Endothelial cell of umbilical vein (primary cell): ENCODE measurements at regions not wholly inside any gene's neighbourhood (a gene's known extent, or its start where the extent isn't known, plus 50 kb on each side); places are given as distances from the start of the nearest gene placed in this dataset.

Experiments used
- BruUV-seq: library from RNA; stranded (reverse); fragments of 400-500 nt; replicated peaks from 2 replicates; lab custom pipeline; 2021; lab: Mats Ljungman, UMichigan
- CTCF ChIA-PET: fragments of 300-600, 350-600 bp; sonication (Branson Sonifier 250); formaldehyde crosslinking; loops from one replicate; lab custom pipeline; 2021; ENCODE audit warnings: antibody characterized with exemption, inconsistent platforms; lab: Charles Lee
- POLR2A ChIA-PET: fragments of 300-600, 350-600 bp; sonication (Branson Sonifier 250); formaldehyde crosslinking; loops from one replicate; lab custom pipeline; 2021; ENCODE audit warnings: antibody characterized with exemption, inconsistent platforms; lab: Charles Lee
- DNase-seq: peaks from one replicate; pipeline ENCODE4 v3.0.0-alpha.2; 2011; ENCODE audit warnings: low read depth, low spot score
- FAIRE-seq: peaks from 2 replicates; lab custom pipeline; 2011; peaks lifted over from hg19 to GRCh38; lab: Jason Lieb, UNC
- H2AFZ ChIP-seq: 2 replicates; pipeline ENCODE4 v1.6.0; 2012; ENCODE audit warnings: low read depth, low read length, control low read depth, inconsistent platforms
- H3K27ac ChIP-seq: 2 replicates; pipeline ENCODE4 v1.5.1; 2011; ENCODE audit warnings: low read depth, mild to moderate bottlenecking, control low read depth, low read length, moderate library complexity; ENCODE audit not compliant: insufficient read depth
- H3K27me3 ChIP-seq, 2 experiments: 2 replicates each; pipeline versions ENCODE4 v1.6.0 to v1.6.1; 2011; ENCODE audit warnings: low read length in 2 of 2, mixed read lengths in 1 of 2; ENCODE audit not compliant: control insufficient read depth in 2 of 2, insufficient read depth in 2 of 2
- H3K36me3 ChIP-seq, 2 experiments: 2 replicates in 1 of 2; 3 replicates in 1 of 2; pipeline ENCODE4 v1.5.1; 2011; ENCODE audit warnings: low read length in 2 of 2, mild to moderate bottlenecking in 1 of 2, moderate library complexity in 1 of 2; ENCODE audit not compliant: control insufficient read depth in 2 of 2, insufficient read depth in 2 of 2; ENCODE audit errors: extremely low read depth in 1 of 2
- H3K4me1 ChIP-seq: 3 replicates; pipeline ENCODE4 v1.5.1; 2011; ENCODE audit warnings: mild to moderate bottlenecking, low read length; ENCODE audit not compliant: control insufficient read depth, insufficient read depth; ENCODE audit errors: extremely low read depth
- H3K4me2 ChIP-seq: 2 replicates; pipeline ENCODE4 v1.6.1; 2011; ENCODE audit warnings: low read length, control low read depth, mixed read lengths; ENCODE audit not compliant: insufficient read depth
- H3K4me3 ChIP-seq, 3 experiments: fragments of 200-600 bp in 1 of 3; sonication (generic), shearing (Covaris generic) in 1 of 3; replicated peaks in 1 of 3; 2 replicates each; pipeline ENCODE4 v1.5.1; 2011 to 2016; ENCODE audit warnings: control low read depth in 3 of 3, low read length in 3 of 3, mild to moderate bottlenecking in 2 of 3, inconsistent platforms in 1 of 3, low read depth in 1 of 3, moderate library complexity in 1 of 3; ENCODE audit not compliant: insufficient read depth in 1 of 3
- H3K79me2 ChIP-seq: 2 replicates; pipeline ENCODE4 v1.6.0; 2012; ENCODE audit warnings: low read length, inconsistent platforms; ENCODE audit not compliant: control insufficient read depth, insufficient read depth
- H3K9ac ChIP-seq: replicated peaks from 2 replicates; pipeline ENCODE3; 2011; ENCODE audit warnings: low read length, control low read depth; ENCODE audit not compliant: insufficient read depth; ENCODE audit errors: extremely low read depth
- H3K9me1 ChIP-seq: replicated peaks from 3 replicates; pipeline ENCODE4 v1.6.0; 2011; ENCODE audit warnings: mild to moderate bottlenecking, low read length; ENCODE audit not compliant: control insufficient read depth, insufficient read depth; ENCODE audit errors: extremely low read depth
- H3K9me3 ChIP-seq: replicated peaks from 2 replicates; pipeline ENCODE4 v1.5.1; 2012; ENCODE audit warnings: low read length, inconsistent platforms; ENCODE audit not compliant: control insufficient read depth, insufficient read depth
- H4K20me1 ChIP-seq: replicated peaks from 2 replicates; pipeline ENCODE3; 2011; ENCODE audit warnings: mild to moderate bottlenecking, low read length; ENCODE audit not compliant: control insufficient read depth, insufficient read depth; ENCODE audit errors: extremely low read depth
- EZH2 ChIP-seq: IDR thresholded peaks from 2 replicates; pipeline ENCODE4 v1.6.1; 2012; ENCODE audit warnings: borderline replicate concordance, low read depth, mild to moderate bottlenecking, moderate library complexity, low read length, inconsistent platforms; ENCODE audit not compliant: severe bottlenecking
- JUN ChIP-seq: IDR thresholded peaks from 2 replicates; pipeline ENCODE4 v1.6.1; 2011; ENCODE audit warnings: borderline replicate concordance, low read depth; ENCODE audit not compliant: insufficient read length, insufficient read depth
- MYC ChIP-seq: IDR thresholded peaks from one replicate; pipeline ENCODE4 v1.6.1; 2011; ENCODE audit warnings: mild to moderate bottlenecking, low read depth, low read length
- POLR2A ChIP-seq: IDR thresholded peaks from 2 replicates; pipeline ENCODE4 v1.6.1; 2012; ENCODE audit warnings: low read depth, mild to moderate bottlenecking, control low read depth, low read length
- dilution Hi-C: fragments of 300-500 bp; cut with MboI; formaldehyde crosslinking; loops from one replicate; pipeline ENCODE4 v1.15.0; 2019; ENCODE audit warnings: low sequenced_read_pairs; ENCODE audit not compliant: extremely low pct_ligation_motif_present
- intact Hi-C: fragments of 100-400 bp; cut with micrococcal nuclease; formaldehyde crosslinking; loops from one replicate; pipeline ENCODE4 v1.10.0; 2022
- TF ChIP-seq, protein P1 (sequence below): IDR thresholded peaks from 2 replicates; pipeline ENCODE4 v1.6.1; 2011; ENCODE audit not compliant: insufficient read depth, insufficient read length

DNA sequence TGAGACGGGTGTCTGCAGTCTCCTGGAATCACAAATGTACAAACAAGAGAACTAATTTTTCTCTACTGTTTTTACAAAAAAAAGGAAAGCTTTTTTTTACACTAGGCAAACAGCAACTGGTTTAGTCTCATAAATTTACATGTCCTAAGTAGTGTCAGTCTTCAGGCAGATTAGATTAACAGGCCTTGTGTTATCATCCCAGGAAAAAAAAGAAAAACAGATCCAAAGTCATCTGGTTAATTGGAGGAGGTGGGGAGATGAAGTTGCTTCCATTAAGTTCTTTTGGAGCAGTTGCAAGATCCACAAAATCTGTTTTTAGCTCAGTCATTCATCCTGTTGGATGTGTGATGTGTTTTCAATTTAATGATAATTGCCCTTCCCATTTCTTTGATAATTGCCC lies 363.5 kb upstream of the ADGRL2 start:
- Histone ChIP-seq H3K9ac (no peak overlapping the region), H2AFZ (no peak overlapping the region), H3K79me2 (no peaks in the 10 kb centered on the region), H4K20me1 (no peaks in the 10 kb centered on the region), H3K36me3 (no peaks in the 10 kb centered on the region), H3K9me1 (no peaks in the 10 kb centered on the region), H3K4me3 (no peak overlapping the region), H3K4me1 (no peaks in the 10 kb centered on the region), H3K4me2 (no peak overlapping the region), H3K27ac (no peak overlapping the region), H3K27me3 (no peaks in the 10 kb centered on the region), H3K9me3 (no peaks in the 10 kb centered on the region)
- TF ChIP-seq EZH2: no peak
- no peak for FAIRE-seq
- DNase-seq: no peak
- intact Hi-C loops (no loop called here), dilution Hi-C loops (no loop called here)
- ChIA-PET POLR2A (no interaction called here), CTCF (interaction anchor here (0.6 kb wide), 1 partner anchor 167 kb away, joined by 3 read pairs; no protein-coding TSS in a partner anchor)
- BruUV-seq: no TSS peak

DNA sequence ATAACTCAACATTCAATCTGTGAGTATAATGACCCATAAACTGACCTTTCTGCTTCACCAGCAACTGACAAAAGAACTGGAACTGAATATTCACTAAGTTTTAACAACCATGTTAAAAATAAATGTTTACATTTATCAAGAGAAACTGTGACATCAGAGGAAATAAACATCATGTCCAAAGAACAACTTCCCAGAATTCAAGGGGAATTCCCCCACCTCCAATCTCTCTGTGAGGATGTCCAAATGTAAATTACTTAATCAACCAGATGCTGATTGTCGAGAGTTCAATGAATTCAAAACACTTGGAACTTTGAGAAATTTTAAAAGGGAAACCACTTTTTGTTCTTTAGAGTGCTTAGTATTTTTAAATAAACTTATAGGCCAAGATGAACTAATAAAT lies 365.6 kb upstream of the ADGRL2 start:
- H3K9me3 ChIP-seq: no peaks in the 10 kb centered on the region
- POLR2A ChIA-PET: no interaction called here
- no peak overlapping the region for H3K4me3 ChIP-seq
- H3K4me2 ChIP-seq: no peak overlapping the region
- no peaks in the 10 kb centered on the region for H3K9me1 ChIP-seq
- no peaks in the 10 kb centered on the region for H3K79me2 ChIP-seq
- H4K20me1 ChIP-seq: no peaks in the 10 kb centered on the region
- no peaks in the 10 kb centered on the region for H3K36me3 ChIP-seq
- H3K9ac ChIP-seq: no peak overlapping the region
- FAIRE-seq (no peak), DNase-seq (no peak)
- no peak for TF ChIP-seq POLR2A
- no peak for TF ChIP-seq JUN
- TF ChIP-seq MYC: no peak
- TF ChIP-seq EZH2: no peak
- TF ChIP-seq, protein P1, sequence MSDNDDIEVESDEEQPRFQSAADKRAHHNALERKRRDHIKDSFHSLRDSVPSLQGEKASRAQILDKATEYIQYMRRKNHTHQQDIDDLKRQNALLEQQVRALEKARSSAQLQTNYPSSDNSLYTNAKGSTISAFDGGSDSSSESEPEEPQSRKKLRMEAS: no peak
- H3K4me1 ChIP-seq: no peaks in the 10 kb centered on the region
- intact Hi-C loops (no loop called here), dilution Hi-C loops (no loop called here)
- CTCF ChIA-PET: no interaction called here
- BruUV-seq: no TSS peak
- no peak overlapping the region for H3K27ac ChIP-seq
- no peak overlapping the region for H2AFZ ChIP-seq
- H3K27me3 ChIP-seq: no peaks in the 10 kb centered on the region
